GM19351 (cell line): ENCODE measurements at regions not wholly inside any gene's neighbourhood (a gene's known extent, or its start where the extent isn't known, plus 50 kb on each side); places are given as distances from the start of the nearest gene placed in this dataset.
A peak's percentile ranks its signal among the peaks of the same experiment; 100 is the strongest.
"Not testable (repeated sequence)": the region's sequence is repeated elsewhere in the genome, so short reads cannot be mapped to it uniquely, and the experiment has no call there.

ENCODE experiments used
- ATAC-seq: cut with Tn5 transposase; IDR thresholded peaks from one replicate; pipeline ENCODE4 v1.9.1; 2021; ENCODE audit warnings: mild to moderate bottlenecking, moderate library complexity; ENCODE audit not compliant: unreplicated experiment

DNA sequence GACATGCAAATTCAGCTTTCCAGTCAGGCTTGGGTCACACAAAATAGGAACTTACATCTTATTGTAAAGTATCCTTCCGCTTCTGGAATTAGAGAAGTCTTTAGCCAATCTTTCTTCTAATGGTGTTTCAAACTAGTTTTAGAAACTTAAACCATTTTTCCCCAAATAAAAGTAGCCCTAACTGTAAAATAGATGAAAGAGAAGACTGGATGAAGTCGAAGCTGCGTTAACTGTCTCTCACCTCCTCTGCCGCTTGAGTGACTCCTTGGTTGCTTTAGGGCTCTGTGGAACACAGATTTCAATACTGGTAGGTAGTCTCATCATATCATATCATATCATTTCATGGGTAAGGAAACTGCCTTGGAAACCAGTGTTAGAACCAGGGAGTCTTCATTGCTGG lies 498.4 kb downstream of the XIRP2 start:
- no peak for ATAC-seq

DNA sequence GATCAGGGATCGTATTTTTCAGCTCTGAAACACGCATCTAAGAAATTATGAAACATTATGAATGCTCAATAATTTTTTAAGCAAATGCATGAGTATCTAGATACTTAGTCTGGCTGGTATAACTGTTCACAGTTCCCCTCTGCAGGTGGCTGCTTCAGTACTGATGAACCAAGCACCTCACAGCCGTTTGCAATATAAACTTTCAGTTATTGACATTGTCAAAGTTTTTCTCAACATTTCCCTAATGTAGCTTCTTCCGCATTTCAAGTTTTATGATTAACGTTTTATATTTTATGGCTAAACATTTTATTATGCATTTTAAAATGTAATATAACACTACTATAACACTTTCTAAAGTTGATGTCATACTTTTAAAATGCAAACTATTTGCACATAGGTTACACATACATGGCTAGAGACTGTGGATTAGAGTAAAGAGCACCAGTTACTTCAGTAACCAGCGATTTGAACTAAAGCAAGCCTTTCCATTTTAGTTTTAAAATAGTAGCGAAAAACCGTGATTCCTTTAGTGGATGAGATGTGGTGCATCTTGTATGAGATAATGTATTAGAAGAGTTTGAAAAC lies 495.4 kb downstream of the XIRP2 start:
- ATAC-seq, result no peak

DNA sequence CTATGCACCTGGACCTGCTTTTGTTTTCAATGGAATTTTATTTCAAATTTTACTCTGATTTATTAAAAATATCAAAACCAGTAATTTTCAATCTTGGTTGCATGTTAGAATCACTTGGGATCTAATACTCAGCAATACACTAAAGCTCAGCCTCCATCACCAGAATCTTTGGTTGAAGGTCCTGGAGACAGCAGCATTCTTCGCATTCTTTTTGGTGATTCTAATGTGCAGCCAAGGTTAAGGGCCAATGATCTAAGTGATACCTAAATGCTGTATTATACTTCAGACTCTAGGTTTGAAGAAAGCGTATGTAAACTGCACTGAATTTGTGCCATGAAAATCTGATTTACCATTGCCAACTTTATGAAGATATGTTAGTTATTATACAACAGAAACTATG lies 493.1 kb downstream of the XIRP2 start:
- ATAC-seq, result no peak

DNA sequence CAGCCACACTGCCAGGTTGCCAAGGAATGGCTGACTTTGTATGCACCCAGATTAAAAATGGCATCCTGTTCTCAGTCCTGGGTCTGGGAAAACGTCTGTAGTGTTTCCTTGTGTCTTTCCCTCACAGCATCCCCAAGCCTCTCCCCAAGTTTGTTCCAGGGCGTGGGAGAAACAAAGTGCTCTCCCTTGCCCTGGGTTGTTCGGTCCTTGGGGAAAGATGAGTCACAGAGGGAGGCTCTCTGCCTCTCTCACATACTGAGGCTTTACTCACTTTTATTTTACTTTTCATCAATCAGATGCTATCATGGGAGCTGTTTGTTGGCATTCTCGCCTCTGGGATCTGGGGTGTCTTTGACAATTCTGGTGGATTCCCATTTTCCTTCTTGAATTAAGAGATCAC lies 492.3 kb downstream of the XIRP2 start:
- ATAC-seq, result no peak

DNA sequence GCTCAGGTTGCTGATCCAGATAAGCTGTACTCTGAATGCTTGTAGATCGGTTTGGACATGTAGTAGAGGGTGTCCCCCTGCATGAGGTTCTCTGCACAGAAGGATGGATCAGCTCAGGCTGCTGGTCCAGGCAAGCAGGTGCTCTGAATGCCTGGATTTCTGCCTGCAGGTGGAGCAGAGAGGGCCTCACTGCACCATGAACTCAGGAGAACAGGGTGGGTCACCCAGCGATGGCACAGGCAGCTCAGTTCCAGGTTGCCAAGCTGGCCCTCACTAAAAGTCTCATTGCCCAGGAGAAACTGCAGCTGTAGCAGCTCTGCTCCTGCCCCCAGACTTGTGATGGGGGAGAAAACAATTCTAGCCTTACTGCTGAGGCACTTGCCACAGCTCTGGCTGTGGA lies 491.8 kb downstream of the XIRP2 start:
- no peak for ATAC-seq

DNA sequence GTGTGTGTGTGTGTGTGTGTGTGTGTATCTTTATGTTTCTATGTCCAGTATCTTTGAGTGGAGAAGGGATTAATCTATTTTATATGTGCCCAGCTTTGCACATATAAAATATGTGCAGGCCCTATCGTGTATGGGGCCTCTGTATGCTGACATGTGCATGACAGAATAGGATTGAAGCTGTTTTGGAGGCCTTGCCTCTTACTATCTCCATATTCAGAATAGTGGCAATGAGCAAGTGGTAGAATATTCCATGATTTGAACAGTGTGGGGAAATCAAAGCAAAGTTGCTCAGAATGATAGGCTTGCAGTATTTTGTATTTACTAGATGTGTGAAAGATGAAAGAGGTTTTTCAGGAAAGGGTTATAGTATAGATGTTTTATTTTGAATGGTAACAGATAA lies 480.8 kb downstream of the XIRP2 start:
- ATAC-seq, result no peak

DNA sequence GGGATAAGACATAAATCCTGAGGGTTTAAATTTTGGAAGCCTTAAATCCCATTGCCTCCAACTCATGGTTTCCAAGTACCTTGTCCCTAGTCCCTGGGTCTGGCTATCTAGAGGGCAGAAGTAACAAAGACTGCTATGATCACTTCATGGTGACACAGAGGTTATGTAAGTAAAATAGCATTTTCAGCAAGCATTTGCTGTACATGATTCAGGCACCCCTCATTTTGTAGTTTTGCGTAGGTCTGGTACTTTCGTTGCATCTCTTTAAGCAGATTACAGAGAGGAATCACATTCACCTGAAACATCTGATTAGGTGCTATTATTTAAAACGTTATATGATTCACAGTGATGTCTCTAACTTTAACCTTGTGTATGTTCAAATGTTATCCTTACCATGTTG lies 480.1 kb downstream of the XIRP2 start:
- ATAC-seq, result no peak

DNA sequence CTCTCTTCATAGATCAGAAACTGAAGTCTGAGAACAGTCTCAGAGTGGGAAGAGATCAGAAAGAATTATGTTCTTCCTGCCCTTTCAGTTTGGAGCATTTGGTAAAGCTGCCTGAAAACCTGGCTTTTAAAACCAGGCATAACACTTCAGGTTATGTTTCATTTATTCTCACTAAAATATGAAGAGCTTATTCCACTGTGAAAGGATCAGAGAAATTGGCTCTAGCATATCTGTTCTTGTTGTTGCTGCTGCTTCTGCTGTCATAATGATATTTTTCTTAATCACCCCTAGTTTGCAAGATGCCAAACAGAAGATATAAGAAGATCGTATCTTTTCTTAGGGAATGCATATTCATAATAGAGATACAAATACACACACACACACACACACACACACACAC lies 476.9 kb downstream of the XIRP2 start:
- ATAC-seq, result no peak

DNA sequence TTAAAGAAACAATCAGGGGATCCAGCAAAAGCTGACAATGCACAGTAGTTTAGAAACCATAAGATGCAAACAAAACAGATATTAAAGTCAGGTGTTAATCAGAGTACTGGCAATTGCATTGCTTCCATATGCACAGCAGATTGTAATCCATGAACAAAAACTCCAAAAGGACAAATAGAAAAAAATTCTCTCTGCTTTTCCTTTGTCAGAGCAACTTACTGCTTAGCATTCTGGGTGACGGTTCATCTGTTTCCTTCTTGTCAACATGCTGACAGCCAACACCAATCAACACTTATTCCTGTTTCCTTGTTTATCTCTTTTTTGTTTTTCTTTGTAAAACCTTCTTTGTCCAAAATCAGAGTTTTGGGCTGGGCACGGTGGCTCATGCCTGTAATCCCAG lies 473.1 kb downstream of the XIRP2 start:
- ATAC-seq, result no peak

DNA sequence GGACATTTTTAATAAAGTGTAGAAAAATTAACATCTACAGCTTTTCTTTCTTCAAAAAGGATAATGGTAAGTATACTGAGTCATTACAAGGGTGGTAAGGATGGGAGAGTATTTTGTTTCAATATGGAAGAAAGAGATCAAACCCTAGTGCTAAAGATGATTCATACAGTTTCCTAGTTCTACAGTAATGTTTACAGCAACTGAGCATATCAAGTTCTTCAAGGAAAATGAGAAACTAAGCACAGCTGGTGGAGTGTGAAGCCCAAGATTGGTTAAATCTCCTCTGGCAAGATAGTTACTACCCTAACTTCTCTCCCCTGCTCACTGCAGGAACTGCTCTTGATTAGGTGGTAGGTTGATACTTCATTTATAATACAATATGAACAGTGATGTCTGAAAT lies 467.5 kb downstream of the XIRP2 start:
- no peak for ATAC-seq

DNA sequence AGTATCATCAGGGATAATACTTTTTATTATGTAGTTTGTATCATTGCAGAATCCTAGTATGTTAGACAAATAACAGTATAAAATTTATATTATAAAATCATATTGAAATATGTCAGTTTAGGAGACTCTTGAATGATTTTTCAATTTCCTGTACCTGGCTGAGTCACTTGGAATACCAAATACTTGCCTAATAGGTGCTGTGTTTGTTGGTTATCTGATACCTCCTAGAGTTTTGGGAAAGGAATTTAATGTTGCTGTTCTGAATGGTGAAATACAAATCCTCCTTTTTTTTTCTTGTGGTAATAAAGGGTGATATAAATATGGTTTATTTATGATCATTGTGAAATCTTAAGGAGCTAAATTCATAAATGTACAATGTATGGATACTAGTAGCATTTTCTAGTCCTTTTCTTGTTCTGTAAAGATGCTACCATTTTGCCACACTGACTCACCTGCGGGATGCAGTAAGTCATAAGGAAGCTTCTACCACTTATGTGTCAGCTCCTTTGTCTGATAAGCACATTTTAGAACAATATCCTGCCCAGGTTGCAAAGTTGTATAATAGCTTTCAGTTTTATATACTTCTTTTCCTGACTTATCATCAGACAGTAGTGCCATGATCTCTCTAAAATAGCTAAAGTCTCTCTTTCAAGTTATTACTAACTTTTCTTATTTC lies 465.5 kb downstream of the XIRP2 start:
- ATAC-seq, result no peak

DNA sequence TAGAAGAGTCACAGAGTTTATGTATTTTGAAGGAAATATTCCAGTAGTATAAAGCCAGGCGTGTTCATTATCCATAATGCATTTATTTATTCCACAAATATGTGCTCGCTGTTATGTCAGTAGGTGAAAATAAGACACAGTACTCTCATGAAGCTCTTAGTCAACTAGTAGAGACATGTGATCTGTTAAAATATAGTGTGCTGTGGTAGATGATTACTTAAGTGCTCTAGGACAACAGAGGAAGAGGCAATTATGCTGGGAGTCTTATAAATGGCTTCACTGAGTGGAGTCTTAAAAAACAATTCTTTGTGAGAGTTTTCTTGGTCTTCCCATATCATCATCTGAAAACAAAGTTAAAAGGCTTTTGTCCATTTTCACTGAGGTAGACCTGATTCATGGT lies 457.3 kb downstream of the XIRP2 start:
- no peak for ATAC-seq

DNA sequence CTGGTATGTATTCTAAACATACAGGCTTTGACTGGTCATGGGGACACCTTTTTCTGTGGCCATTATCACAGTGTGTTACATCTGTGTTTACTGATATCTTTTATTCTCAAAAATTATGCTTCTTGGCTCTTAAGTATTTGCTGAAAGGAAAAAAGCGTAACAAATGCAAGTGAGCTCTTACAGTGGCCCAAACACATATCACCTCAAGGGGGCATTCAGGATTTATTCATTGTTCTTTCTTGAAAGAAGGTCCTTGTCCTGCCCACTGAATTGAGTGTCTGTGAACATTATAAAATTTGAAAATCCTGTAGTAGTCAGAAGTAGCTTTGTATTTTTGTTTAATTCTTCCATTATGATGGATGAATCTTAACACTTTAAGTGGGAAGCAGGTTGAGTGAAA lies 454.5 kb downstream of the XIRP2 start:
- ATAC-seq, result no peak

DNA sequence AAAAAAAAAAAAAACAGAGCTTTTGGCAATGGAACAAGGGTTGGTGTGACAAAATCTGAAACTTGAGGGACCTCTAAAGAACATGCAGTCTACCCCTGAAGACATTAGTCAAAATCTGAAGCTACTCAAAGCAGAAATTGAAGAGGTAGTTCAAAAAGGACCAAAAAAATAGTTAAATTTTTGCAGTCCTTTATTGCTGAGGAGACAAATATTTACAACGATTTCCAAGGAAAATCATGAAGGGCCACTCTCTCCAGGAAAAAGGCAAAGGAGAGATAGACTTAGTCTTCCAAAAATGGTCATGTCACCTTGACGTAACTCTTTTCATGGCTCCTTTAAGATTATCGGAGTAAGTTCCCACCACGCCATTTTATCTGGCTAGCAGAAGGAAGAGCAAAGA lies 452.0 kb downstream of the XIRP2 start:
- ATAC-seq, result no peak

DNA sequence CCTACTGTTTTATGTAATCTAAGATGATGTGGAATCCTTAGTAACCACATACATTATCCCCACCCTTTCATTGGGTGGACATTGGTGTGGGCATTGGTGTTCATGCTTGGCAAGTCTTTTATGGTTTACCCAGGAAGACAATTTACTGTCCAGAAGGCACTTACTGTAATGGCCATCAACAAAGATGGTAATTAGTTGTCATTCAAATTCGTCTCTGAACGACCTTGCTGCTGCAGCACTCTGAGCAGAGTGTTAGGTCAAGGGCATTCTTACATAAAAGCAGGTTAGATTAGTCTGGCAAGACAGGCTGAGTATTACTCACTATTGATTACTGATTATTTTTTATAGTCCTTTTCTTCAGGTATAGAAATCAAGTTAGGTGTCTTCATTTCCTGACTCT lies 447.9 kb downstream of the XIRP2 start:
- ATAC-seq, result no peak

DNA sequence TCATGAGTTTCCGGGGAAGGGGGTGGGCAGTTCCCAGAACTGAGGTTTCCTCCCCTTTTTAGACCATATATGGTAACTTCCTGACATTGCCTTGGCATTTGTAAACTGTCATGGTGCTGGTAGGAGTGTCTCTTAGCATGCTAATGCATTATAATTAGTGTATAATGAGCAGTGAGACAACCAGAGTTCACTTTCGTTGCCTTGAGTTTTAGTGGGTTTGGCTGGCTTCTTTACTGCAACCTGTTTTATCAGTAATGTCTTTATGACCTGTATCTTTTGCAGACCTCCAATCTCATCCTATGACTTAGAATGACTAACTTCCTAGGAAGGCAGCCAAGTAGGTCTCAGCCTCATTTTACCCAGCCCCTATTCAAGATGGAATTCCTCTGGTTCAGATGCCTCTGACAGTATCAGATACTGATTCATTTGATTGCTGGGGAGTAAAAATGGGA lies 447.3 kb downstream of the XIRP2 start:
- ATAC-seq, result no peak

DNA sequence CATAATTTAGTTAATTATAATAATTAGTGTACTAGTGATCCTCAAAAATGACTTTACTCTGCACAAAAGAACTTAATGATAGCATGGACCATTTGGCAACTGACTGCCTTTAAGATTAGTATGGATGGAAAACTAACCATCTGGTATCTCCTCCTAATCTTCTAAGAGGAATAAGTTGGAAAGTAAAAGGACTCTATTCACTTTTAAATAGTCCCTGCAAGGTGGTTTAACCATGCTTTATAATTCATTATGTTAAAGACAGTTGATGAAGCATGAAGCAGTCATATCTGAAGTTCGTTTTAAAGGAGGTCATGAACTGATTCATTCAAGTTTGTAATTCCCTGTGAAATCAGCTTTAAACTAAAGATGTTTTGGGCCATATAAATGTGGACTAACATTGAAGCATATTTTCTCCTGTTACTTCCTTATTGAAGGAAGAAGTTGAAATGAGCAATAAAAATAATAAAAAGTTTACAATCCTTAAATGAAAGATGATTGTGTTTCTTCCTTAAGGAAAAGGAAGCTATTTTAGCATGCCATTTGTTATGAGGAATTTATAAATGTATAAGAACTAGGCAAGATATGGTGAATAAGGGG lies 446.0 kb downstream of the XIRP2 start:
- no peak for ATAC-seq

DNA sequence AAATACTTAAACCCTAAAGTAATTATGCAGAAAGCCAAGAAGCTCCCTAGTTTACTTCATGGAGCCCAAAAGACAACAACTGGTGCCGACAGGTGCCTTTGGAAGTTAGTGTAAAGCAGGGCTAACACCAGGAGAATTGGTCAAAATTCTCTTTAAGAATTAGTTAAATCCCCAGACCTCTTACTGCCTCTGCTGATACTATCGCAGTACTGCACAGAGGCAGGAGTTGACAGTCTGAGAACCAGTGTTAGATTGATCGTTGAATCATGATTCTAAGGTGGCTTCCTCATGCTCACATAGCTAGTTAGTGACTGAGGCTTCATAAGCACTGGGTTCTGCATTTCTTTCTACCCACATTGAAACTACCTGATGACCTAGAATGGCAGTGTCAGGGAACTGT lies 445.0 kb downstream of the XIRP2 start:
- ATAC-seq, result no peak

DNA sequence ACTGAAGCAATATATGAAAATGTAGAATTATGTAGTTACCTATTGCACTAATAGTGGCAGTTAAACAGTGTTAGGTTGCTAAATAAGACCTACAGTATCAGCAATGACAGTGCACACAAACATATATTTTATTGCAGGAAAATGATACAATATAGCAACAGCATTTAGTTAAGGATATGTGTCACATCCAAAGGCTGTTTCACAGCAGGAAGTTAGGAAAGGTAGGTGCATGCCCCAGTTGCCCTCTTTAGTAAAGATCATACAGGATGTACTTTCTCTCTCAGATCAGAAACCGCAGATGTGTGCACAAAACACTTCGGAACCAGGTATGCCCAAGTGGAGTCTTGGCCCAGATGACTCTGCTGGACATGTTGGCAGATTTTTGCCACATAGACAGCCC lies 444.1 kb downstream of the XIRP2 start:
- ATAC-seq, result no peak

DNA sequence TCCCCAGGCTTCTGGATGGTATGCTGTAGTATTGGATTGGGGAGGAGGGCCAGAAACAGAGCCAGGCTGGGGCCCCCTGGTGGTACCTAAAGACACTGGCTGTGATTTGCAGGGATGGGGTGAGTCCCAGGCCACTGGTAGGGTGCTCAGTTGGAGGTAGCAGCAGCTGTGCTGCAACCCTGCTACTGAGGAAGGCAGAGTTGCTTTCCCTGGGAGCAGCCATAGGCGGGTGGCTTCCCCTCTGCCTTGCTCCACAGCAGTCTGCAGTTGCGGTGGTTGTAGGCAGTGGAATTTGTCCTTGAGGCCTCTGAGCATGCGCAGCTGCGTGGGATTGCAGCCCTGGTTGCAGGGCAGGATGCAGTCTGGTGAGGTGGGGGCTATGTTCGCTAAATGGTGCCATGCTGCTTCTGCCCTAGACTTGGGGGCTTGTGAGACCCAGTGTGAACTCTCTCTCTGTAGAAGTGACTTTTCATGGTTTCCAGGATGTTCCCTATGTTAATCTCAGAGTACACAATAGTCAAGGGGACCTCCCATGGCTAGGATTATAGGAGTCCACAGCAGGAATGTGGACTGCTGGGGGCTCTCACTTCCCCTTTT lies 443.5 kb downstream of the XIRP2 start:
- ATAC-seq, result peak; percentile 87

DNA sequence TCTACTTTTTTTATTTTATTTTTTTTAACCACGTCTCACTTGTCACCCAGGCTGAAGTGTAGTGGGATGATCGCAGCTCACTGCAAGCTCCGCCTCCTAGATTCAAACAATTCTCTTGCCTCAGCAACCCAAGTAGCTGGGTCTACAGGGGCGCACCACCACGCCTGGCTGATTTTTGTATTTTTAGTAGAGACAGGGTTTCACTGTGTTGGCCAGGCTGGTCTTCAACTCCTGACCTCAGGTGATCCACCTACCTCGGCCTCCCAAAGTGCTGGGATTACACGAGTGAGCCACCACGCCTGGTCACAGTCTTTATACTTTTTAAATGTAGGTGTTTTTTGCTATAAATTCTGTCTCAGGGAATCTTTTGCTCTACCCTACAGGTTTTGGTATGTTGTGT lies 440.5 kb downstream of the XIRP2 start:
- not testable (repeated sequence) for ATAC-seq

DNA sequence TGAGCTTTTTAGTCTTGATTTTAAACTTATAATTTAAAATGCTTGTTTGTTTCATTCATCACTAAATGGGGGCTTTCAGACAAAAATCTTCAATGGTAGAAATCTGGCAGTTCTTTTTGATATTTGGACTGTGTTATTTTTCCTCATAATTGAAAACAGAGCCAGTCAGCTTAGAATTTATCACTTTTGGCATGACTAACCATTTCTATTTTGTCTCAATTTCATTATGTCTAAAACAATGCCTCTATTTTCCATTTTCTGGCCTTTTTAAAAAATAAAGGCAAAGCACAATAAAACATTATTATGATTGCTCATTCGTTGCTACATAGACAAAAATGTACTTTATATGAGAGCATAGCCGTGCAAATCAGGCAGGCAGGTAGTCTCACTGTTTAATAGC lies 434.5 kb downstream of the XIRP2 start:
- ATAC-seq, result no peak
